IMR-90 (cell line): ENCODE measurements at regions not wholly inside any gene's neighbourhood (a gene's known extent, or its start where the extent isn't known, plus 50 kb on each side); places are given as distances from the start of the nearest gene placed in this dataset.

Experiments
- ATAC-seq: fragments of 200-7000 bp; cut with Tn5 transposase; 2 replicates; pipeline ENCODE4 v1.9.1; 2020; ENCODE audit warnings: low read depth, mild to moderate bottlenecking, moderate library complexity
- BruUV-seq: library from RNA; stranded (reverse); fragments of 400-500 nt; replicated peaks from 2 replicates; lab custom pipeline; 2021; lab: Mats Ljungman, UMichigan
- CTCF ChIA-PET: fragments of 300-600 bp; formaldehyde crosslinking; extraction: SDS; loops from one replicate; lab custom pipeline; 2021; ENCODE audit warnings: antibody characterized with exemption; lab: Yijun Ruan, JAX
- POLR2A ChIA-PET: fragments of 300-600 bp; sonication (Branson Sonifier 250); formaldehyde crosslinking; loops from one replicate; lab custom pipeline; 2022; ENCODE audit warnings: antibody characterized with exemption; ENCODE audit not compliant: unreplicated experiment; lab: Charles Lee
- DNase-seq: peaks from one replicate; pipeline ENCODE4 v3.0.0; 2013
- H2AFZ ChIP-seq: replicated peaks from 2 replicates; pipeline ENCODE3; 2013; ENCODE audit warnings: low read length, mild to moderate bottlenecking; ENCODE audit not compliant: poor library complexity
- H2AK5ac ChIP-seq: 2 replicates; pipeline ENCODE4 v1.6.1; 2013; ENCODE audit warnings: low read depth, low read length, inconsistent platforms
- H2AK9ac ChIP-seq: replicated peaks from 2 replicates; pipeline ENCODE3; 2013; ENCODE audit warnings: mild to moderate bottlenecking, low read depth, low read length, moderate library complexity; ENCODE audit not compliant: poor library complexity
- H2BK120ac ChIP-seq: 2 replicates; pipeline ENCODE4 v1.6.1; 2013; ENCODE audit warnings: low read depth, low read length, inconsistent platforms
- H2BK15ac ChIP-seq: 3 replicates; pipeline ENCODE4 v1.6.1; 2013; ENCODE audit warnings: low read depth, low read length, inconsistent platforms
- H2BK20ac ChIP-seq: 2 replicates; pipeline ENCODE4 v1.6.1; 2013; ENCODE audit warnings: low read depth, mild to moderate bottlenecking, inconsistent platforms, low read length, moderate library complexity
- H2BK5ac ChIP-seq: 2 replicates; pipeline ENCODE4 v1.6.1; 2013; ENCODE audit warnings: mild to moderate bottlenecking, low read depth, low read length, inconsistent platforms; ENCODE audit not compliant: poor library complexity, severe bottlenecking
- H3K14ac ChIP-seq: replicated peaks from 2 replicates; pipeline ENCODE4 v1.6.1; 2013; ENCODE audit warnings: low read depth, low read length, inconsistent platforms
- H3K18ac ChIP-seq: 2 replicates; pipeline ENCODE4 v1.6.1; 2013; ENCODE audit warnings: low read depth, low read length, control low read depth
- H3K23ac ChIP-seq: 2 replicates; pipeline ENCODE4 v1.6.1; 2013; ENCODE audit warnings: low read depth, low read length, inconsistent platforms
- H3K27ac ChIP-seq: 2 replicates; pipeline ENCODE4 v1.5.1; 2013; ENCODE audit warnings: mild to moderate bottlenecking, control low read depth, low read length; ENCODE audit not compliant: insufficient read depth
- H3K27me3 ChIP-seq: 2 replicates; pipeline ENCODE4 v1.6.1; 2013; ENCODE audit warnings: low read length; ENCODE audit not compliant: control insufficient read depth, insufficient read depth
- H3K36me3 ChIP-seq: 2 replicates; pipeline ENCODE4 v1.6.1; 2013; ENCODE audit warnings: low read length, mixed read lengths; ENCODE audit not compliant: control insufficient read depth, insufficient read depth
- H3K4ac ChIP-seq: 2 replicates; pipeline ENCODE4 v1.6.1; 2013; ENCODE audit warnings: low read depth, low read length, inconsistent platforms
- H3K4me1 ChIP-seq: 2 replicates; pipeline ENCODE4 v1.6.1; 2013; ENCODE audit warnings: low read length, mixed read lengths; ENCODE audit not compliant: control insufficient read depth, insufficient read depth
- H3K4me2 ChIP-seq: 2 replicates; pipeline ENCODE4 v1.6.1; 2013; ENCODE audit warnings: low read depth, mild to moderate bottlenecking, control low read depth, low read length, moderate library complexity
- H3K4me3 ChIP-seq: 2 replicates; pipeline ENCODE4 v1.5.1; 2013; ENCODE audit warnings: low read depth, mild to moderate bottlenecking, control low read depth, low read length, moderate library complexity; ENCODE audit not compliant: insufficient read depth
- H3K56ac ChIP-seq: 2 replicates; pipeline ENCODE4 v1.6.1; 2013; ENCODE audit warnings: low read length, inconsistent platforms; ENCODE audit not compliant: insufficient read depth; ENCODE audit errors: extremely low read depth
- H3K79me1 ChIP-seq, 2 experiments: 2 replicates each; pipeline ENCODE4 v1.6.1; 2013; ENCODE audit warnings: low read length in 2 of 2, inconsistent platforms in 1 of 2, low read depth in 1 of 2
- H3K9ac ChIP-seq: 2 replicates; pipeline ENCODE4 v1.6.1; 2013; ENCODE audit warnings: low read depth, low read length, control low read depth
- H3K9me1 ChIP-seq: 2 replicates; pipeline ENCODE4 v1.6.1; 2013; ENCODE audit warnings: low read length, inconsistent platforms; ENCODE audit not compliant: insufficient read depth
- H3K9me3 ChIP-seq: 2 replicates; pipeline ENCODE4 v1.6.1; 2013; ENCODE audit warnings: low read length; ENCODE audit not compliant: control insufficient read depth, insufficient read depth
- H4K20me1 ChIP-seq: 2 replicates; pipeline ENCODE4 v1.6.1; 2013; ENCODE audit warnings: low read length, inconsistent platforms; ENCODE audit not compliant: insufficient read depth
- H4K5ac ChIP-seq: 2 replicates; pipeline ENCODE4 v1.6.1; 2013; ENCODE audit warnings: mild to moderate bottlenecking, low read depth, low read length, control low read depth
- H4K8ac ChIP-seq, 2 experiments: 2 replicates each; pipeline ENCODE4 v1.6.1; 2013; ENCODE audit warnings: low read depth in 2 of 2, low read length in 2 of 2, control low read depth in 1 of 2, inconsistent platforms in 1 of 2
- H4K91ac ChIP-seq: 2 replicates; pipeline ENCODE4 v1.6.1; 2013; ENCODE audit warnings: low read depth, low read length, inconsistent platforms; ENCODE audit not compliant: insufficient read depth
- FOS ChIP-seq: fragments of 150-350 bp; IDR thresholded peaks from 2 replicates; pipeline ENCODE4 v1.6.1; 2016; ENCODE audit warnings: low read depth, low read length
- RCOR1 ChIP-seq: IDR thresholded peaks from 2 replicates; pipeline ENCODE4 v1.6.1; 2012; ENCODE audit warnings: mild to moderate bottlenecking, low read length, improper control_type of control experiment; ENCODE audit not compliant: insufficient replicate concordance
- WGBS, 2 experiments: methylation state at CpG; one replicate each; pipeline versions ENCODE4 v1.1.5 to v1.1.7; 2013; ENCODE audit warnings: missing lambda C conversion rate in 2 of 2; ENCODE audit not compliant: insufficient read length in 1 of 2; ENCODE audit errors: extremely low coverage in 2 of 2; 5-methylcytosine and 5-hydroxymethylcytosine counted together
- dilution Hi-C: fragments of 300-500 bp; cut with HindIII; formaldehyde crosslinking; loops from one replicate; pipeline ENCODE4 v1.14.3; 2018; ENCODE audit warnings: low sequenced_read_pairs; ENCODE audit not compliant: unreplicated experiment
- in situ Hi-C: fragments of 300-500 bp; cut with MboI; formaldehyde crosslinking; loops from 3 replicates; pipeline ENCODE4 v1.14.3; 2019; ENCODE audit warnings: low sequenced_read_pairs, inconsistent platforms, mixed read lengths
- intact Hi-C: fragments of 100-400 bp; cut with micrococcal nuclease; formaldehyde crosslinking; loops from 2 replicates; pipeline ENCODE4 v1.10.0; 2022

DNA sequence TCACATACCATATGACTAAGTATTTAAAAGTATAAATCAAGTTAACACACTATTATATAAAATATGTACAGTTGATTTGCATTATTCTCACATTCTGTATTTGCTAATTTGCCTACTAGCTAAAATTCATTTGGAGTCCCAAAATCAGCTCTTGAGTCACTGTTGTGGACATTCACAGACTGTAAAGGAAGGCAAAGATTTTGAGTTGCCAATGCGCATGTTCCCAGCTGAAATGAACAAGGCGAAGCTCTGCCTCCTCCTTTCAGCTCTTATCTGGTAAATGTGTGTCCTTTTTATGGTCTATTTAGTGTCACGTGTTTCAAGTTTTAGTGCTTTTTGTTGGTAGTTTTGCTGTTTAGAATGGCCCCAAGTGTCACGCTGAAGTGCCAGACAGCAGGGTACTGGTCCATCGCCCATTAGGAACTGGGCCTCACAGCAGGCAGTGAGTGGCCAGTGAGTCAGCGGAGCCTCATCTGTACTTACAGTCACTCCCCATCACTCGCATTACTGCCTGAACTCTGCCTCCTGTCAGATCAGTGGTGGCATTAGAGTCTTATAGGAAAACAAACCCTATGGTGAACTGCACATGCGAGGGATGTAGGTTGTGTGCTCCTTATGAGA is 87.2 kb upstream of the ADTRP start:
- no peaks in the 10 kb centered on the region for H3K79me1 ChIP-seq
- H3K23ac ChIP-seq, result no peak overlapping the region
- no peak overlapping the region; the same call in 1 of the 2 replicates for H3K18ac ChIP-seq
- no peaks in the 10 kb centered on the region for H3K27me3 ChIP-seq
- intact Hi-C loops (no loop called here), in situ Hi-C loops (no loop called here), dilution Hi-C loops (no loop called here)
- H3K9me3 ChIP-seq, result no peaks in the 10 kb centered on the region
- BruUV-seq, result no TSS peak
- peak; percentile 60 for ATAC-seq
- peak overlapping the region; percentile 71 for H3K4ac ChIP-seq
- H2AFZ ChIP-seq, result peak overlapping the region; percentile 75
- peak overlapping the region; percentile 71; the same call in 2 of the 3 replicates for H2BK15ac ChIP-seq
- no peak overlapping the region for H3K56ac ChIP-seq
- no peak for TF ChIP-seq RCOR1
- TF ChIP-seq FOS, result peak; percentile 46; the same call in 1 of the 2 replicates
- H4K8ac ChIP-seq, result peak overlapping the region in 1 of 2 experiments; percentile 38; a peak in 1 of 4 replicates
- peak overlapping the region; percentile 69; the same call in 1 of the 2 replicates for H4K91ac ChIP-seq
- no peak overlapping the region for H2AK9ac ChIP-seq
- H2BK5ac ChIP-seq, result peak overlapping the region; percentile 14
- POLR2A ChIA-PET, result no interaction called here
- peak; percentile 74 for DNase-seq
- H3K9ac ChIP-seq, result no peak overlapping the region
- no peak overlapping the region for H3K27ac ChIP-seq
- peak overlapping the region; percentile 61; the same call in 1 of the 2 replicates for H2AK5ac ChIP-seq
- H2BK20ac ChIP-seq, result peak overlapping the region; percentile 41
- peak overlapping the region; percentile 11 for H3K14ac ChIP-seq
- peak overlapping the region; percentile 21 for H2BK120ac ChIP-seq
- no peak overlapping the region for H3K4me3 ChIP-seq
- CTCF ChIA-PET, result no interaction called here
- H4K20me1 ChIP-seq, result no peaks in the 10 kb centered on the region
- 40% methylated on average over 1 of the region's 8 CpGs; no CpG with 5 or more reads in 1 of the 2 experiments for WGBS, 2 experiments
- no peak overlapping the region for H4K5ac ChIP-seq
- no peak overlapping the region for H3K4me2 ChIP-seq
- H3K9me1 ChIP-seq, result peaks cover 22% of the 10 kb centered on the region
- H3K36me3 ChIP-seq, result no peaks in the 10 kb centered on the region
- H3K4me1 ChIP-seq, result peaks cover 13% of the 10 kb centered on the region
